ENCODE measurements at regions not wholly inside any gene's neighbourhood (a gene's known extent, or its start where the extent isn't known, plus 50 kb on each side); places are given as distances from the start of the nearest gene placed in this dataset.

DNA sequence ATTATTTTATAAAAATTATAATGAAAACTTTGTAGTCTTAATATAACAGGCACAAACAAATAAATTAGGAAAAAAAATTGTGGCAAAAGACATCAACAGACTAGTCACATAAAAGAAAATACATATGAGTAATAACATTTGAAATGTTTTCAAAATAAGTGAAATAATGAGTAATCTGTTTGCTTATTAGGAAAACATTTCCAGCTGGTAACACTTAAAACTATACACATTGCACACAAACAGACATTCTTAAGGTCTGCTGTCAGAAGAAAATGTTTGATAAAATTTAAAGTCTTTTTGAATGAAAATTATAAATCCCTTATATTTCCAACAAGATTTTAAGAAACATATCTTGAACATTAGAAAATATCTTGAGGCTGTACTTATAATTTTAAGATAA lies 1326.3 kb upstream of the CADM2 start:
- no peak overlapping the region for H3K4me3 ChIP-seq
- intact Hi-C loops (cut with DNase I) = no loop called here
- H3K27ac ChIP-seq = no peak overlapping the region
- H3K27me3 ChIP-seq = no peaks in the 10 kb centered on the region
- no peaks in the 10 kb centered on the region for H3K36me3 ChIP-seq
- DNase-seq (no peak), ATAC-seq (no peak)
- TF ChIP-seq, protein P1, sequence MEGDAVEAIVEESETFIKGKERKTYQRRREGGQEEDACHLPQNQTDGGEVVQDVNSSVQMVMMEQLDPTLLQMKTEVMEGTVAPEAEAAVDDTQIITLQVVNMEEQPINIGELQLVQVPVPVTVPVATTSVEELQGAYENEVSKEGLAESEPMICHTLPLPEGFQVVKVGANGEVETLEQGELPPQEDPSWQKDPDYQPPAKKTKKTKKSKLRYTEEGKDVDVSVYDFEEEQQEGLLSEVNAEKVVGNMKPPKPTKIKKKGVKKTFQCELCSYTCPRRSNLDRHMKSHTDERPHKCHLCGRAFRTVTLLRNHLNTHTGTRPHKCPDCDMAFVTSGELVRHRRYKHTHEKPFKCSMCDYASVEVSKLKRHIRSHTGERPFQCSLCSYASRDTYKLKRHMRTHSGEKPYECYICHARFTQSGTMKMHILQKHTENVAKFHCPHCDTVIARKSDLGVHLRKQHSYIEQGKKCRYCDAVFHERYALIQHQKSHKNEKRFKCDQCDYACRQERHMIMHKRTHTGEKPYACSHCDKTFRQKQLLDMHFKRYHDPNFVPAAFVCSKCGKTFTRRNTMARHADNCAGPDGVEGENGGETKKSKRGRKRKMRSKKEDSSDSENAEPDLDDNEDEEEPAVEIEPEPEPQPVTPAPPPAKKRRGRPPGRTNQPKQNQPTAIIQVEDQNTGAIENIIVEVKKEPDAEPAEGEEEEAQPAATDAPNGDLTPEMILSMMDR (IDR thresholded peaks at IDR 0.05) = no peak
- H3K9me3 ChIP-seq = peaks cover 0 to 19% of the 10 kb centered on the region in 2 donors
- no peaks in the 10 kb centered on the region for H3K4me1 ChIP-seq

DNA sequence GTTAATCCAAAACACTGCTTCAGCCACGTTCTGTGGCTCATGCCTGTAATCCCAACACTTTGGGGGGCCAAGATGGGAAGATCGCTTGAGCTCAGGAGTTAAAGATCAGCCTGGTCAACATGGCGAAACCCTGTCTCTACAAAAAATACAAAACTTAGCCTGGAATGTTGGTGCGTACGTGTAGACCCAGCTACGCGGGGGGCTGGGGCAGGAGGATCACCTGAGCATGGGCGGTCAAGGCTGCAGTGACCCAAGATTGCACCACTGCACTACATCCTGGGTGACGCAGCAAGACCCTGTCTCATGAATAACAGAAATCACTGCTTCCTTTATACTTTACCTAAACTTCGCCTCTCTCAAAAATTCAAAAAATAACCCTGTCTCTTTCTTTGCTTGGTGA lies 1325.0 kb upstream of the CADM2 start:
- no peak for ATAC-seq

DNA sequence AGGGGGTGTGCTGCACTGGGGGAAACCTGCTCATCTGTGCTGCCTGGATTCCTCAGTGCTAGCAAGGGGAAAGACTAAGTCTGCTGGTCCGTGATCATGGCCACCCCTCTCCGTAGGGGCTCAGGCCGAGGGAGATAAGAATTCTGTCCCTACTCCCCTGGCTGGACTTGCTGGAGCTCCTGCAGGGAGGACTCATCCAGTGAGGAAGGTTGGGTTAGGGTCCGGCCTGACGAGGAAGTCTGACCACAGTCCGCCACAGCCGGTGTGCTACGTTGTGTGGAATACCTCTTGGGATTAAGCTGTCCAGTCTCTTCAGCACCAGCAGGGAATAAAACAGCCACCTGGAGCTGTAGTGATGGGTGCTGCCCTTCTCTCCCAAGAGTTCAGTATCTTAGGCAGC lies 1309.1 kb upstream of the CADM2 start:
- no peak for ATAC-seq
- no peak overlapping the region for H3K4me3 ChIP-seq
- TF ChIP-seq, protein P1 (IDR thresholded peaks at IDR 0.05) = no peak

More for the DNA sequence above, 1325.0 kb upstream of the CADM2 start:
- H3K4me1 ChIP-seq = no peaks in the 10 kb centered on the region
- intact Hi-C loops (cut with DNase I) = no loop called here
- no peak overlapping the region for H3K4me3 ChIP-seq
- H3K36me3 ChIP-seq = no peaks in the 10 kb centered on the region
- no peak overlapping the region for H3K27ac ChIP-seq
- H3K27me3 ChIP-seq = no peaks in the 10 kb centered on the region
- TF ChIP-seq, protein P1 (IDR thresholded peaks at IDR 0.05) = no peak
- H3K9me3 ChIP-seq = peaks cover 0 to 20% of the 10 kb centered on the region in 2 donors
- no peak for DNase-seq

DNA sequence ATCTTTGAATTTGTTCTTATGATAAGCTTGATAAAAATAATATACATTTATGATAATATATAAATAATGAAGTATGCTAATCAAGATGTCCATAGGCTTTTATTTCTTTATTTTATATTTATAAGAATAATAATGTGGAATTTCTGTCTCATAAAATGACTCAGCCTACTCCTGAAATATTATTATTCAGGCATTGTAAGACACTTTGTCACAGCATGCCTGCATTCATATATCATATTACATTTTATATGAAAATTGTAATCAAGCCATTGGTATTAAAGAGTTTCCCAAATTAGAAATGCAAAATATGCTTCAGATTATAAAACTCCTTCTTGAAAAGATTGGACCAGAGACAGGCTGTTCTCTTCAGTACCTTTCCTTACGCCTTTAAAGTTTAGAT lies 1303.7 kb upstream of the CADM2 start:
- intact Hi-C loops (cut with DNase I) = no loop called here
- no peak overlapping the region for H3K27ac ChIP-seq
- no peak for ATAC-seq

More for the DNA sequence above, 1309.1 kb upstream of the CADM2 start:
- H3K4me1 ChIP-seq = no peaks in the 10 kb centered on the region
- no peak overlapping the region for H3K27ac ChIP-seq
- H3K36me3 ChIP-seq = no peaks in the 10 kb centered on the region
- peak in 1 of 4 donors; percentile 45 for DNase-seq
- H3K9me3 ChIP-seq = peaks cover 0 to 22% of the 10 kb centered on the region in 2 donors
- no peaks in the 10 kb centered on the region for H3K27me3 ChIP-seq
- intact Hi-C loops (cut with DNase I) = no loop called here

DNA sequence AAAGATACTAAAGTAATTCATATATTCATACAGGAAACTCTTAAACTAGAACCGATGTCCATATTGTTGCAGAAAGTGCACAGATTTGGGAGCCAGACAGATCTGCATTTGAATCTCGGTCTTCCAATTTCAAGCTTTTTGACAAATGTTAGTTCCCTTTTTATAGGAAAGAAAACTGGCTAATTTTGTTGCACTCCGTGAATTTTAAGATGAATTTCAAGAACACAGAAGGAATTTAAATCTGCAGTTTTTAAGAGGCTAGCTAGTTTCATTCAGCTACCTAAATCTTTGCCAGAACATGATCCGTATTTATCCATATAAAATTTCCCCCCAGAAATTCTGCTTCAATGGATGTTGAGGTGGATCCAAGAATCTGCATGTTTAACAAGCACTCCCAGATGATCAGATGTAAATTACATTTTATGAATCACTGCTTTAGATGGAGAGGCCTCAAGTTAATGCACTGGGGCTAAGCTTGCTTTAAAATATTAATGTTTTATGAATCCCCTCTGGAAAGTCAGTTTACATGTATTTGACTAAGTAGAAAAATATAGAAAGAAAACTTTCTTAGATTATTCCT lies 1296.3 kb upstream of the CADM2 start:
- Histone ChIP-seq H3K4me1 (no peaks in the 10 kb centered on the region), H3K36me3 (no peaks in the 10 kb centered on the region), H3K27ac (no peak overlapping the region), H3K9me3 (no peaks in the 10 kb centered on the region), H3K27me3 (no peaks in the 10 kb centered on the region), H3K4me3 (no peak overlapping the region)
- TF ChIP-seq, protein P1 (IDR thresholded peaks at IDR 0.05) = no peak
- ATAC-seq (no peak), DNase-seq (no peak)
- intact Hi-C loops (cut with DNase I) = no loop called here

More for the DNA sequence above, 1303.7 kb upstream of the CADM2 start:
- Histone ChIP-seq H3K4me1 (no peaks in the 10 kb centered on the region), H3K9me3 (peaks cover 0 to under 1% of the 10 kb centered on the region in 2 donors), H3K4me3 (no peak overlapping the region), H3K27me3 (no peaks in the 10 kb centered on the region), H3K36me3 (no peaks in the 10 kb centered on the region)
- DNase-seq = no peak
- TF ChIP-seq, protein P1 (IDR thresholded peaks at IDR 0.05) = no peak

Data from left lung (tissue), 4 donors.